GM23338 (cell line): ENCODE measurements at regions not wholly inside any gene's neighbourhood (a gene's known extent, or its start where the extent isn't known, plus 50 kb on each side); places are given as distances from the start of the nearest gene placed in this dataset.

Experiments used
- ATAC-seq: fragments of 200-7000 bp; cut with Tn5 transposase; 3 replicates; pipeline ENCODE4 v1.9.1; 2020
- DNase-seq: peaks from one replicate; pipeline ENCODE4 v3.0.0-alpha.2; 2015; ENCODE audit warnings: low spot score
- H2AFZ ChIP-seq: fragments of 200-600 bp; sonication (generic); 2 replicates; pipeline ENCODE4 v1.8.0; 2016; ENCODE audit warnings: antibody characterized with exemption, mild to moderate bottlenecking, moderate library complexity
- H3F3A ChIP-seq: fragments of 200-600 bp; sonication (generic); replicated peaks from 2 replicates; pipeline ENCODE4 v1.8.0; 2017; ENCODE audit warnings: antibody characterized with exemption, mixed run types, low read depth
- H3K27ac ChIP-seq: fragments of 200-600 bp; sonication (generic); 2 replicates; pipeline ENCODE4 v1.6.1; 2016; ENCODE audit warnings: low read depth
- H3K27me3 ChIP-seq: fragments of 200-600 bp; sonication (generic); 2 replicates; pipeline ENCODE4 v1.8.0; 2016; ENCODE audit warnings: mild to moderate bottlenecking, mixed run types, moderate library complexity; ENCODE audit not compliant: insufficient read depth
- H3K36me3 ChIP-seq: fragments of 200-600 bp; sonication (generic); 2 replicates; pipeline ENCODE4 v1.8.0; 2016; ENCODE audit warnings: mild to moderate bottlenecking; ENCODE audit not compliant: insufficient read depth
- H3K4me1 ChIP-seq: fragments of 200-600 bp; sonication (generic); 2 replicates; pipeline ENCODE4 v1.8.0; 2016; ENCODE audit warnings: mild to moderate bottlenecking, moderate library complexity; ENCODE audit not compliant: insufficient read depth
- H3K4me2 ChIP-seq: fragments of 200-600 bp; sonication (generic); 2 replicates; pipeline ENCODE4 v1.7.1; 2017; ENCODE audit warnings: mixed run types
- H3K4me3 ChIP-seq: fragments of 200-600 bp; sonication (generic); 2 replicates; pipeline ENCODE4 v1.6.1; 2016; ENCODE audit warnings: mixed run types
- H3K79me2 ChIP-seq: fragments of 200-600 bp; sonication (generic); replicated peaks from 2 replicates; pipeline ENCODE4 v1.8.0; 2017; ENCODE audit warnings: mild to moderate bottlenecking; ENCODE audit not compliant: insufficient read depth
- H3K9me2 ChIP-seq: fragments of 200-600 bp; sonication (generic); 2 replicates; pipeline ENCODE4 v1.8.0; 2017; ENCODE audit not compliant: insufficient read depth
- H4K20me1 ChIP-seq: fragments of 200-600 bp; sonication (generic); replicated peaks from 2 replicates; pipeline ENCODE4 v1.8.0; 2017; ENCODE audit warnings: mild to moderate bottlenecking; ENCODE audit not compliant: insufficient read depth
- H3K27ac Mint-ChIP-seq: 2 replicates; pipeline ENCODE4 v1.8.0; 2020; ENCODE audit warnings: inconsistent platforms, mild to moderate bottlenecking, moderate library complexity, mixed read lengths
- H3K27me3 Mint-ChIP-seq: 3 replicates; pipeline ENCODE4 v1.8.0; 2022; ENCODE audit warnings: low read depth, mild to moderate bottlenecking, moderate library complexity, mixed read lengths, inconsistent platforms; ENCODE audit not compliant: insufficient read depth, poor library complexity
- H3K36me3 Mint-ChIP-seq: 3 replicates; pipeline ENCODE4 v1.8.0; 2021; ENCODE audit warnings: low read depth, mild to moderate bottlenecking, inconsistent platforms, moderate library complexity, mixed read lengths
- H3K4me1 Mint-ChIP-seq: 3 replicates; pipeline ENCODE4 v1.8.0; 2020; ENCODE audit warnings: mild to moderate bottlenecking, inconsistent platforms, mixed read lengths
- H3K4me3 Mint-ChIP-seq: 3 replicates; pipeline ENCODE4 v1.8.0; 2021; ENCODE audit warnings: moderate library complexity, mild to moderate bottlenecking, inconsistent platforms, mixed read lengths
- H3K9me3 Mint-ChIP-seq: 3 replicates; pipeline ENCODE4 v1.8.0; 2020; ENCODE audit warnings: moderate library complexity, mild to moderate bottlenecking, inconsistent platforms, mixed read lengths
- EZH2 ChIP-seq: fragments of 200-600 bp; sonication (generic); IDR thresholded peaks from one replicate; pipeline ENCODE4 v1.8.0; 2017; ENCODE audit warnings: antibody characterized with exemption, mild to moderate bottlenecking, low read depth; ENCODE audit not compliant: unreplicated experiment
- EZH2phosphoT487 ChIP-seq: fragments of 200-600 bp; sonication (generic); IDR thresholded peaks from one replicate; pipeline ENCODE4 v1.8.1; 2018; ENCODE audit warnings: antibody characterized with exemption; ENCODE audit not compliant: unreplicated experiment
- JUNB ChIP-seq: IDR thresholded peaks from one replicate; pipeline ENCODE4 v1.6.1; 2016; ENCODE audit warnings: antibody characterized with exemption; ENCODE audit not compliant: unreplicated experiment
- NANOG ChIP-seq: IDR thresholded peaks from 2 replicates; pipeline ENCODE4 v1.6.1; 2016; ENCODE audit warnings: antibody characterized with exemption, borderline replicate concordance
- POLR2AphosphoS5 ChIP-seq: IDR thresholded peaks from 2 replicates; pipeline ENCODE4 v1.6.1; 2016; ENCODE audit warnings: antibody characterized with exemption, low read depth
- REST ChIP-seq: IDR thresholded peaks from one replicate; pipeline ENCODE4 v1.6.1; 2018; ENCODE audit warnings: antibody characterized with exemption; ENCODE audit not compliant: unreplicated experiment
- STAT1 ChIP-seq: IDR thresholded peaks from one replicate; pipeline ENCODE4 v1.6.1; 2016; ENCODE audit warnings: antibody characterized with exemption; ENCODE audit not compliant: unreplicated experiment
- ZNF114 ChIP-seq: fragments of 250-450 bp; sonication (Bioruptor Pico); IDR thresholded peaks from 2 replicates; pipeline ENCODE4 v1.5.0; 2020; ENCODE audit warnings: mild to moderate bottlenecking, moderate library complexity
- ZNF331 ChIP-seq: fragments of 250-450 bp; sonication (Bioruptor Pico); IDR thresholded peaks from 2 replicates; pipeline ENCODE4 v1.5.0; 2020; ENCODE audit warnings: low read depth, mild to moderate bottlenecking, moderate library complexity
- TF ChIP-seq, protein P1 (sequence below): IDR thresholded peaks from 2 replicates; pipeline ENCODE4 v1.6.1; 2016; ENCODE audit warnings: antibody characterized with exemption
- TF ChIP-seq, protein P2 (sequence below): fragments of 250-450 bp; sonication (Bioruptor Pico); IDR thresholded peaks from 2 replicates; pipeline ENCODE4 v1.5.0; 2020; ENCODE audit warnings: mild to moderate bottlenecking, moderate library complexity

- no peak overlapping the region for H3K4me3 Mint-ChIP-seq
- no peaks in the 10 kb centered on the region for H3K27me3 ChIP-seq
- no peaks in the 10 kb centered on the region for H3F3A ChIP-seq
- H3K36me3 Mint-ChIP-seq, result peaks cover 54% of the 10 kb centered on the region
- ATAC-seq (no peak), DNase-seq (no peak)
- TF ChIP-seq EZH2 (no peak), POLR2AphosphoS5 (no peak), STAT1 (no peak), JUNB (no peak), EZH2phosphoT487 (no peak), REST (no peak), ZNF114 (no peak)
- TF ChIP-seq, protein P1, sequence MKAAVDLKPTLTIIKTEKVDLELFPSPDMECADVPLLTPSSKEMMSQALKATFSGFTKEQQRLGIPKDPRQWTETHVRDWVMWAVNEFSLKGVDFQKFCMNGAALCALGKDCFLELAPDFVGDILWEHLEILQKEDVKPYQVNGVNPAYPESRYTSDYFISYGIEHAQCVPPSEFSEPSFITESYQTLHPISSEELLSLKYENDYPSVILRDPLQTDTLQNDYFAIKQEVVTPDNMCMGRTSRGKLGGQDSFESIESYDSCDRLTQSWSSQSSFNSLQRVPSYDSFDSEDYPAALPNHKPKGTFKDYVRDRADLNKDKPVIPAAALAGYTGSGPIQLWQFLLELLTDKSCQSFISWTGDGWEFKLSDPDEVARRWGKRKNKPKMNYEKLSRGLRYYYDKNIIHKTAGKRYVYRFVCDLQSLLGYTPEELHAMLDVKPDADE, result no peak
- H3K27ac Mint-ChIP-seq, result no peak overlapping the region
- H3K4me3 ChIP-seq, result no peak overlapping the region
- no peaks in the 10 kb centered on the region for H4K20me1 ChIP-seq
- peaks cover 91% of the 10 kb centered on the region for H3K9me3 Mint-ChIP-seq
- no peak overlapping the region for H2AFZ ChIP-seq
- H3K79me2 ChIP-seq, result no peaks in the 10 kb centered on the region
- H3K27ac ChIP-seq, result no peak overlapping the region
- H3K9me2 ChIP-seq, result no peaks in the 10 kb centered on the region
- no peak overlapping the region for H3K4me2 ChIP-seq
- no peaks in the 10 kb centered on the region for H3K4me1 ChIP-seq
- H3K36me3 ChIP-seq, result peaks cover 3% of the 10 kb centered on the region; the same call in 1 of the 2 replicates
- H3K4me1 Mint-ChIP-seq, result no peaks in the 10 kb centered on the region
- peaks cover 2% of the 10 kb centered on the region for H3K27me3 Mint-ChIP-seq
Observed at GRCh38 chr18:70578480-70578879, 289.6 kb downstream of the SOCS6 start.

DNA sequence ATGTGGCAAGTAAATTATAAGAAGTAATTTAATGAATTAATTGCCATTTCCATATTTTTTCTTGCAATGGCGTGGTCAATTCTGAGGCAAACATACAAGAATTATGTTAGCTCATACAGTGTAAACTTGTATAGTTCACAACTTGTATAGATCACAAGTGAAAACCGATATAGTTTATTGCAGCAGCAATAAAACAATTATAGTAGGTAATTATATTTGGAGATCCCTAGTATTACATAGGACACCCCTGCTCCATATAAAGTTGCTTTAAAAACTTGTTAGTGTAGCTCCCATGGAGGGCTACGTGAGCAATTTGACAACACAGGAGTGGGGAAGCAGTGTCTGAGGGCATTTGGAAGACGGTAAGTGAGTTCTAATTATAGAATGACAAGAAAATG is 288.2 kb downstream of the SOCS6 start:
- H3K36me3 Mint-ChIP-seq, result peaks cover 62% of the 10 kb centered on the region
- no peak for DNase-seq
- Histone ChIP-seq H2AFZ (no peak overlapping the region), H3F3A (no peaks in the 10 kb centered on the region), H3K4me1 (no peaks in the 10 kb centered on the region), H3K79me2 (no peaks in the 10 kb centered on the region), H3K4me3 (no peak overlapping the region), H3K27ac (no peak overlapping the region), H3K27me3 (no peaks in the 10 kb centered on the region), H4K20me1 (no peaks in the 10 kb centered on the region), H3K9me2 (no peaks in the 10 kb centered on the region), H3K4me2 (no peak overlapping the region), H3K36me3 (peaks cover 3% of the 10 kb centered on the region; the same call in 1 of the 2 replicates)
- H3K4me1 Mint-ChIP-seq, result no peaks in the 10 kb centered on the region
- H3K4me3 Mint-ChIP-seq, result no peak overlapping the region
- no peak overlapping the region for H3K27ac Mint-ChIP-seq
- H3K9me3 Mint-ChIP-seq, result peaks cover 94% of the 10 kb centered on the region
- ATAC-seq, result no peak
- peaks cover 4% of the 10 kb centered on the region for H3K27me3 Mint-ChIP-seq
- TF ChIP-seq ZNF331 (no peak), NANOG (no peak), POLR2AphosphoS5 (no peak), JUNB (no peak), STAT1 (no peak), EZH2phosphoT487 (no peak), ZNF114 (no peak)
- TF ChIP-seq, protein P2, sequence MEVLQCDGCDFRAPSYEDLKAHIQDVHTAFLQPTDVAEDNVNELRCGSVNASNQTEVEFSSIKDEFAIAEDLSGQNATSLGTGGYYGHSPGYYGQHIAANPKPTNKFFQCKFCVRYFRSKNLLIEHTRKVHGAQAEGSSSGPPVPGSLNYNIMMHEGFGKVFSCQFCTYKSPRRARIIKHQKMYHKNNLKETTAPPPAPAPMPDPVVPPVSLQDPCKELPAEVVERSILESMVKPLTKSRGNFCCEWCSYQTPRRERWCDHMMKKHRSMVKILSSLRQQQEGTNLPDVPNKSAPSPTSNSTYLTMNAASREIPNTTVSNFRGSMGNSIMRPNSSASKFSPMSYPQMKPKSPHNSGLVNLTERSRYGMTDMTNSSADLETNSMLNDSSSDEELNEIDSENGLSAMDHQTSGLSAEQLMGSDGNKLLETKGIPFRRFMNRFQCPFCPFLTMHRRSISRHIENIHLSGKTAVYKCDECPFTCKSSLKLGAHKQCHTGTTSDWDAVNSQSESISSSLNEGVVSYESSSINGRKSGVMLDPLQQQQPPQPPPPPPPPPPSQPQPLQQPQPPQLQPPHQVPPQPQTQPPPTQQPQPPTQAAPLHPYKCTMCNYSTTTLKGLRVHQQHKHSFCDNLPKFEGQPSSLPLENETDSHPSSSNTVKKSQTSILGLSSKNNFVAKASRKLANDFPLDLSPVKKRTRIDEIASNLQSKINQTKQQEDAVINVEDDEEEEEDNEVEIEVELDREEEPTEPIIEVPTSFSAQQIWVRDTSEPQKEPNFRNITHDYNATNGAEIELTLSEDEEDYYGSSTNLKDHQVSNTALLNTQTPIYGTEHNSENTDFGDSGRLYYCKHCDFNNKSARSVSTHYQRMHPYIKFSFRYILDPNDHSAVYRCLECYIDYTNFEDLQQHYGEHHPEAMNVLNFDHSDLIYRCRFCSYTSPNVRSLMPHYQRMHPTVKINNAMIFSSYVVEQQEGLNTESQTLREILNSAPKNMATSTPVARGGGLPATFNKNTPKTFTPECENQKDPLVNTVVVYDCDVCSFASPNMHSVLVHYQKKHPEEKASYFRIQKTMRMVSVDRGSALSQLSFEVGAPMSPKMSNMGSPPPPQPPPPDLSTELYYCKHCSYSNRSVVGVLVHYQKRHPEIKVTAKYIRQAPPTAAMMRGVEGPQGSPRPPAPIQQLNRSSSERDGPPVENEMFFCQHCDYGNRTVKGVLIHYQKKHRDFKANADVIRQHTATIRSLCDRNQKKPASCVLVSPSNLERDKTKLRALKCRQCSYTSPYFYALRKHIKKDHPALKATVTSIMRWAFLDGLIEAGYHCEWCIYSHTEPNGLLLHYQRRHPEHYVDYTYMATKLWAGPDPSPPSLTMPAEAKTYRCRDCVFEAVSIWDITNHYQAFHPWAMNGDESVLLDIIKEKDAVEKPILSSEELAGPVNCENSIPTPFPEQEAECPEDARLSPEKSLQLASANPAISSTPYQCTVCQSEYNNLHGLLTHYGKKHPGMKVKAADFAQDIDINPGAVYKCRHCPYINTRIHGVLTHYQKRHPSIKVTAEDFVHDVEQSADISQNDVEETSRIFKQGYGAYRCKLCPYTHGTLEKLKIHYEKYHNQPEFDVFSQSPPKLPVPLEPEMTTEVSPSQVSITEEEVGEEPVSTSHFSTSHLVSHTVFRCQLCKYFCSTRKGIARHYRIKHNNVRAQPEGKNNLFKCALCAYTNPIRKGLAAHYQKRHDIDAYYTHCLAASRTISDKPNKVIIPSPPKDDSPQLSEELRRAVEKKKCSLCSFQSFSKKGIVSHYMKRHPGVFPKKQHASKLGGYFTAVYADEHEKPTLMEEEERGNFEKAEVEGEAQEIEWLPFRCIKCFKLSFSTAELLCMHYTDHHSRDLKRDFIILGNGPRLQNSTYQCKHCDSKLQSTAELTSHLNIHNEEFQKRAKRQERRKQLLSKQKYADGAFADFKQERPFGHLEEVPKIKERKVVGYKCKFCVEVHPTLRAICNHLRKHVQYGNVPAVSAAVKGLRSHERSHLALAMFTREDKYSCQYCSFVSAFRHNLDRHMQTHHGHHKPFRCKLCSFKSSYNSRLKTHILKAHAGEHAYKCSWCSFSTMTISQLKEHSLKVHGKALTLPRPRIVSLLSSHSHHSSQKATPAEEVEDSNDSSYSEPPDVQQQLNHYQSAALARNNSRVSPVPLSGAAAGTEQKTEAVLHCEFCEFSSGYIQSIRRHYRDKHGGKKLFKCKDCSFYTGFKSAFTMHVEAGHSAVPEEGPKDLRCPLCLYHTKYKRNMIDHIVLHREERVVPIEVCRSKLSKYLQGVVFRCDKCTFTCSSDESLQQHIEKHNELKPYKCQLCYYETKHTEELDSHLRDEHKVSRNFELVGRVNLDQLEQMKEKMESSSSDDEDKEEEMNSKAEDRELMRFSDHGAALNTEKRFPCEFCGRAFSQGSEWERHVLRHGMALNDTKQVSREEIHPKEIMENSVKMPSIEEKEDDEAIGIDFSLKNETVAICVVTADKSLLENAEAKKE (CRISPR knock-in tag), result no peak
- TF ChIP-seq, protein P1, result no peak
